IPS-18c (cell line): ENCODE measurements at regions not wholly inside any gene's neighbourhood (a gene's known extent, or its start where the extent isn't known, plus 50 kb on each side); places are given as distances from the start of the nearest gene placed in this dataset.
"Not testable (repeated sequence)": the region's sequence is repeated elsewhere in the genome, so short reads cannot be mapped to it uniquely, and the experiment has no call there.

Experiments used
- H3K4me3 ChIP-seq: 2 replicates; pipeline ENCODE4 v1.7.0; 2013; ENCODE audit warnings: low read depth, mild to moderate bottlenecking, low read length, moderate library complexity; ENCODE audit not compliant: insufficient read depth
- H3K9me3 ChIP-seq: one replicate; pipeline ENCODE4 v1.6.1; 2013; ENCODE audit warnings: mild to moderate bottlenecking, low read length, moderate library complexity; ENCODE audit not compliant: control insufficient read depth, insufficient read depth

GRCh38 chr15:30030345-30030744 is 52.4 kb upstream of the GOLGA8J start:
- no peak overlapping the region for H3K4me3 ChIP-seq
- H3K9me3 ChIP-seq, result no peaks in the 10 kb centered on the region

DNA sequence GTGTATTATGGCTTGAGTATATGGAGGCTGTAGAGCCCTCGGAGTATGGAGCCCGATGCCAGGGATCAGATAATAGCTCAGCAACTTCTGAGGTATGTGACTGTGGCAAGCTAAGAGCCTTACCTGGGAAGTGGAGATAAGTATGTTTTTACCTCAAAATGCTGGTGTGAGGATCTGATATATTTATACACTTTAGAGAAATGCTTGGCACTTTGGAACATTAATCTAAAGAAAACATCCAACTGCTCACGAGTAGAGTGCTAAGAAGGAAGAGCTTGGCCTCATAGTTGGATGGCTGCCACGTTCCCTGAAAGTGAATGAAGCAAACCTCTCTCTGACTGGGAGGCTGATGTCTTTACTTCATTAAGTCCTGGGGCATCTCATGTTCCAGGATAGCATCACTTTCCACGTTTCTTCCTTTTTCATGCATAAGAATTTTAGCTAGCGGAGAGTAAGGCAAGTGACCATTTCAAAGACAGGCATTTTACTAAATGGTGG is 58.9 kb upstream of the GOLGA8J start:
- H3K4me3 ChIP-seq, result no peak overlapping the region
- no peaks in the 10 kb centered on the region for H3K9me3 ChIP-seq

DNA sequence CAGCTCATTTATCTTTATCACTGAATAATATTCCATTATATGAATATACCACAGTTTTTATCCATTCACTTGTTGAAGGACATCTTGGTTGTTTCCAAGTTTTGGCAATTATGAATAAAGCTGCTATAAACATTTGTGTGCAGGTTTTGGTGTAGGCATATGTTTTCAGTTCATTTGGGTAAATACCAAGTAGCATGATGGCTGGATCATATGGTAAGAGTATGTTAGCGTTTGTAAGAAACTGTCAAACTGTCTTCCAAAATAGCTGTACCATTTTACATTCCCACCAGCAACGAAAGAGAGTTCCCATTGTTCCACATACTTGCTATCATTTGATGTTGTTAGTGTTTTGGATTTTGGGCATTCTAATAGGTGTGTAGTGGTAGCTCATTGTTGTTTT is 72.0 kb upstream of the GOLGA8J start:
- Histone ChIP-seq H3K9me3 (peaks cover 2% of the 10 kb centered on the region), H3K4me3 (no peak overlapping the region)

DNA sequence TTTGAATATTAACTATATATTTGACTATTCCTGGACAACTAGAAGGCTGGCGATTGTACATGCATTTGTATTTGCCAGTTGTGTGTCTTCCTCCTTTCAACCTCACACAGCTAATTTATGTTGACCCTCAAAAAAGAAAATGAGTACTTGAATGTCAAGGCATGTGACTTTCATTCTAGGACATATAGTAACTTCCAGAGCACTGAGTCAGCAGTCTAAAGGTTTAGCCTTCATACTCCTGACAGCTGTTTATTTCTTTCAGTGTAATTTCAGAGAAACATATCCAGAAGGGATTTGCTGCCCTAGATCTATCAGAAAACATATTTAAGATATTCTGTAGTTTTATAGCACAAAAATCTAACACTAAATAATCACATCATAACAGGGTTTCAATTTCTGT is 74.6 kb upstream of the GOLGA8J start:
- H3K4me3 ChIP-seq, result no peak overlapping the region
- H3K9me3 ChIP-seq, result peaks cover 2% of the 10 kb centered on the region

DNA sequence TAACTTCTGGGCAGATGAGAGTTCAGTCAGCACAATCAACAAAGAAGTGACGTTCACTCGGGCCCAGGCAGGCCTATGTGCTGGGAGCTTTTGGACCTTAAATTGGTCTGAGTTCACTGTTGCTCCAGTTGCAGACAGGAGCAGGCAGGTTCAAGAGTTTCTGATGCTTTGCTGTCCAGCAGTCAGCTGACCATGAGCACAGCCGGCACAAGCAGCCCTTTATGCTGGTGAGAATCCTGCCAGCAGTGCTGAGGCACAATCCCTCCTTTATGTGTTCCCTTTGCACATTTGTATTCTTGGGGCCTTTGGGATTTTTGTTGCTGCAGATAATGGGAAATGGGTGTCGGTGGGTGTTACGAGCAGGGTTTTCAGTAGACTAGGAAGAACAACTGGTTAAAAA is 81.2 kb upstream of the GOLGA8J start:
- H3K9me3 ChIP-seq, result no peaks in the 10 kb centered on the region
- no peak overlapping the region for H3K4me3 ChIP-seq

DNA sequence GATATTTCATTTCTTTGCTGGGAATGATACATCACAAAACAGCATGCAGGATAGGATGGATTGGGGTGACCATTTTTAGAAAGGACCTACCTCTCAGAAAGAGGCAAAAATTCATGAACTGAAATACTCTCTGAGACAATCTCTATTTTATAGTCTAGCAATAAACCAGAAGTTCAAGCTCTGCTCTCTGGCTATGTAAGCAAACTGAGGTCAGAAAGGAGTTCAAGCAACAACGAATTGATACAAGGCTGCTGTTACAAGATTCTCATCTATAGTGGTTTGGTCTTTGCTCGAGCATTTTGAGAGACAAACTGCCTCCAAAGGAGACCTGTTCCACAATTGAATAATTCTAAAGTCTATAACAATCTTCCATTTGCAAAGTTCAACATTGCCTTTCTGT is 84.7 kb upstream of the GOLGA8J start:
- Histone ChIP-seq H3K9me3 (no peaks in the 10 kb centered on the region), H3K4me3 (no peak overlapping the region)

GRCh38 chr15:29997499-29997898 is 85.3 kb upstream of the GOLGA8J start:
- H3K9me3 ChIP-seq, result no peaks in the 10 kb centered on the region
- H3K4me3 ChIP-seq, result no peak overlapping the region

GRCh38 chr15:29994284-29994683 is 88.5 kb upstream of the GOLGA8J start:
- Histone ChIP-seq H3K4me3 (no peak overlapping the region), H3K9me3 (no peaks in the 10 kb centered on the region)

DNA sequence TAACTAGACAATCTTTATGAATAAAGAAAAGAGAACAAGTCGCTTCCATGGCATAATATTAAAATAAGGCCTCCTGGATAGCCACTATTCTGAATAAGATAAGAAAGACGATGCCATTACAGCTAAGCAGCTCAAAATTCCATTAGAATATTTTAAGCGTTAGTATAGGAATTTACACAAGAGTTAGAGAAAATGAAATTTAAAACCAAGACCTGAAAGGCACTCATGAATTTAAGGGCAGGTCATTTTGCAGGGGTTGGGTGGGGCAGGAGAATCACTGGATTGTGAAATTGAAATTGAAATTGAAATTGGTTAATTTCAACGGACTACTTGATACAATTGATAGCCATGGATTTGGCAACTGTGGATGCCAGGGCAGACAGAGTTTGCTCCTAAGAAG is 91.8 kb upstream of the GOLGA8J start:
- no peak overlapping the region for H3K4me3 ChIP-seq
- H3K9me3 ChIP-seq, result no peaks in the 10 kb centered on the region

DNA sequence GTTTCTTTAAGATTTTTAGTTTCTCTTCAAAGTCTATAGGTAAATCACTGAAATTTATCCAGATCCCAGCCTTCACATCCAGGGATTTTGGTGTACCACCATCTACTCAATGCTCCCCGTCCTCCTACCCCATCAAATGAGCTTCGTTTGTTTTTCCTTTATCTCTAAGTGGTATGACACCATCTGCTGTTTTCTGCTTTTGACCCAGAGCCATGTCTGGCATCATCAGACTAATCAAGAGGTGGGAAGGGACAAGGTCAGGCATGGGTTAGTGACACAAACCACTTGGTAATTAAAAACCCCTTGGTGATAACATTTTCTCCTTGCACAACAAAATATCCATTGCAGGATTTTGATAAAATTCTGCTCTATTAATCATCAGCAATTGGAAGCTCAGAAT is 92.7 kb upstream of the GOLGA8J start:
- no peaks in the 10 kb centered on the region for H3K9me3 ChIP-seq
- no peak overlapping the region for H3K4me3 ChIP-seq

DNA sequence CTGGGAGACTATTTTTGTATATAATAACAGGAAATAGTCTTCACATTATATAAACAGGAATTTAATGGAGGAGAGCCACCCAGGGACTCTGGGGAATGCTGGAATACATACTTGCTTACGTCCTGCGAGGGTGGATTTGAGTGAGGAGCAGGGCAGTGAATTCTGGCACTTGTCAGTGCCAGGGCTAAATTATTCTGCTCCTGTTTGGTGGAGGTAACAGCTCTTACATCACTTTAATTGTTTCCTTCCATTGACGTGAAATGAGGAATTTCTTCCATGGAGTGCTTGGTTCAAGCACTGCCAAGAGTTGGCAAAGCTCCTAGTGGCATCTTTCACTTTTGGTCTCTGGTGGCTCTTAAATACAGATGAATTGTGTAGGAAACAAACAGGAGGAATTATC is 94.1 kb upstream of the GOLGA8J start:
- Histone ChIP-seq H3K9me3 (no peaks in the 10 kb centered on the region), H3K4me3 (no peak overlapping the region)

- Histone ChIP-seq H3K4me3 (no peak overlapping the region), H3K9me3 (no peaks in the 10 kb centered on the region)
Measured at GRCh38 chr15:29986946-29987345, 95.8 kb upstream of the GOLGA8J start.

DNA sequence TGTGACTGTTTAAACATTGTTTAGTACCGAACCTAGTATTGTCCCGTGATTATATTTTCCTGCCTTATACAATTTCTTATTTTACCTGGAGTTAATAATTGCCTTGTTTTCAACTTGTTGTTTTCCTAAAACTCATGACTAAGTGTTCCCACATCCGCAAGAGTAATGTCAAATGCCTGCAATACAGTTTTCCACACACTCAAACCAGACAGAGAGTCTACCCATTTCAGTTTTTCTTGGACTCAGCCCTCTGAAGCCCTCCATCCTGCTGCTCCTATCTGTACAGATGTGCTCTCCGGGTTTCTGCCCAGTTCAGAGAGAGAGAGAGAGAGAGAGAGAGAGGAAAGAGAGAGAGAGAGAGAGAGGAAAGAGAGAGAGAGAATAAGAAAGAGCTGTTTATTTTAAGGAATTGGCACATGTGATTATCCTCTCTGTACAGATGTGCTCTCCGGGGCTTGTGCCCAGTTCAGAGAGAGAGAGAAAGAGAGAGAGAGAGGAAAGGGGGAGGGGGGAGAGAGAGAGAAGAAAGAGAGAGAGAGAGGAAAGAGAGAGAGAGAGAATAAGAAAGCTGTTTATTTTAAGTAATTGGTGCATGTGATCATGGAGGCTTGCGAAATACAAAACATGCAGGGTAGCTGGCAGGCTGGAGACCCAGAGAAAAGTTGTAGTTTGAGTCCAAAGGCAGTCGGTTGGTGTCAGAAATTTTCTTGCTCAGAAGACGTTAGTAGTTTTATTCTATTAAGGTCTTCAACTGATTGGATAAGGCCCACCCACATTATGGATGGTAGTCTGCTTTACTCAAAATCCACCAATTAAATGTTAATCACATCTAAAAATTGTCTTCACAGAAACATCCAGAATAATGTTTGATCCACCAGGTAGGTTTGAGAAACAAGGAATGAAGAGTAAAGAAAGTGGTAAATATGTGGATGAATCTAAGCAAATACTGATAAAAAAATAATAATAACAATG is 104.1 kb upstream of the GOLGA8J start:
- Histone ChIP-seq H3K9me3 (no peaks in the 10 kb centered on the region), H3K4me3 (no peak overlapping the region)

DNA sequence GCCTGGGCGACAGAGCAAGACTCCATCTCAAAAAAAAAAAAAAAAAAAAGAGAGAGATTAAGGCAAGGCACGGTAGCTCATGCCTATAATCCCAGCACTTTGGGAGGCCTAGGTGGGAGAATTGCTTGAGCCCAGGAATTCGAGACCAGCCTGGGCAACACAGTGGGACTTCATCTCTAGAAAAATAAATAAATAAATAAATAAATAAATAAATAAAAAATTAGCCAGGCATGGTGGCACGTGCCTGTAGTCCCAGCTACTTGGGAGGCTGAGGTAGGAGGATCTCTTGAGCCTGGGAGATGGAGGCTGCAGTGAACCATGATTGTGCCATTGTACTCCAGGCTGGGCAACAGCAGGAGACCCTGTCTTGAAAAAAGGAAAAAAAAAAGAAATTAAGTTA is 108.7 kb upstream of the GOLGA8J start:
- not testable (repeated sequence) for H3K4me3 ChIP-seq, H3K9me3 ChIP-seq

DNA sequence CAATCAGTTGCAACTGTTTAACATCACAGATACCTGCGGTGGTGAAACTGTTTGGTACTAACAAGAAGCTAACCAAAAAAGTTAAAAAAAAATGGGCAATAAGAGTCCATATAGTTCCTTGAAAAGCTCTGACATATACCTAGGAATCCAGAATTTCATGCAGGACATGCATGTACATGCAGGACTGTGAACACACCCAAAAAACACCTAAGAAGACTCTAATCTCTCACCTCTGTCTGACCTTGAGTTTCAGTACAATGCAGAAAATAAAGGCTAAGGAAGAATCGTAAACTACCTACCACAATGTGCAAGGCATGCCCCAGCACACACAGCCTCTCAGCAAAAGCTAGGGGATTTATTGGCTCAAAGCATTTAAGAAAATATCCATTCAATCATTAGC is 110.7 kb upstream of the GOLGA8J start:
- H3K9me3 ChIP-seq, result peaks cover 4% of the 10 kb centered on the region
- no peak overlapping the region for H3K4me3 ChIP-seq

DNA sequence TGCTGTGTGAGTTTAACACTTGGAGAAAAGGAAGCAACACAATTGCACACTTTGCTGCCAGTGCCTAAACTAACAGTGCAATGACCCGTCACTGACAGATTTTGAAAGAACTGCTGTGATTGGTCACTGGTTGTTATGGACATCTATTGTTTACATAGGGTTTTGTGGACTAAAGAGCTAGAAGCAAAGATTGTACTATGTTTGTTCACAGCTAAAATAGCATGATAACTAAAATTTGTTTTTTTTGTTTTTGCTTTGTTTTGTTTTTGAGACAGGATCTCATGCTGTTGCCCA is 112.4 kb upstream of the GOLGA8J start:
- H3K9me3 ChIP-seq, result peaks cover 4% of the 10 kb centered on the region
- H3K4me3 ChIP-seq, result no peak overlapping the region

GRCh38 chr15:29969562-29970401 is 113.0 kb upstream of the GOLGA8J start:
- H3K4me3 ChIP-seq, result no peak overlapping the region
- peaks cover 4% of the 10 kb centered on the region for H3K9me3 ChIP-seq
